RWPE2 (cell line): ENCODE measurements at regions not wholly inside any gene's neighbourhood (a gene's known extent, or its start where the extent isn't known, plus 50 kb on each side); places are given as distances from the start of the nearest gene placed in this dataset.

Source experiments
- ATAC-seq: fragments of 200-7000 bp; cut with Tn5 transposase; 3 replicates; pipeline ENCODE4 v1.9.1; 2021; ENCODE audit warnings: low read depth
- DNase-seq: peaks from one replicate; pipeline ENCODE4 v3.0.0-alpha.2; 2020; ENCODE audit warnings: low spot score
- H3K27ac ChIP-seq: fragments of 450-650 bp; 2 replicates; pipeline ENCODE4 v1.5.1; 2017; ENCODE audit warnings: mild to moderate bottlenecking; ENCODE audit not compliant: poor library complexity, severe bottlenecking
- H3K27me3 ChIP-seq: fragments of 250-450 bp; sonication (Bioruptor Pico); 2 replicates; pipeline ENCODE4 v1.5.1; 2021; ENCODE audit warnings: mild to moderate bottlenecking, moderate library complexity; ENCODE audit not compliant: insufficient read depth, poor library complexity, severe bottlenecking
- H3K36me3 ChIP-seq: fragments of 250-450 bp; sonication (Bioruptor Pico); 2 replicates; pipeline ENCODE4 v1.5.1; 2020; ENCODE audit warnings: low read depth, mild to moderate bottlenecking, moderate library complexity
- H3K4me1 ChIP-seq: fragments of 250-450 bp; sonication (Bioruptor Pico); 2 replicates; pipeline ENCODE4 v1.5.1; 2021; ENCODE audit warnings: mild to moderate bottlenecking, moderate library complexity; ENCODE audit not compliant: insufficient read depth, poor library complexity, severe bottlenecking
- H3K4me3 ChIP-seq: fragments of 250-450 bp; sonication (Bioruptor Pico); 2 replicates; pipeline ENCODE4 v1.5.1; 2021; ENCODE audit warnings: mild to moderate bottlenecking, moderate library complexity; ENCODE audit not compliant: severe bottlenecking
- H3K9me3 ChIP-seq: fragments of 250-450 bp; sonication (Bioruptor Pico); 2 replicates; pipeline ENCODE4 v1.5.1; 2021; ENCODE audit warnings: mild to moderate bottlenecking, moderate library complexity; ENCODE audit not compliant: severe bottlenecking
- TF ChIP-seq, protein P1 (sequence below): fragments of 450-650 bp; IDR thresholded peaks from one replicate; pipeline ENCODE4 v1.5.1; 2017; ENCODE audit warnings: mild to moderate bottlenecking, moderate library complexity; ENCODE audit not compliant: poor library complexity, severe bottlenecking

DNA sequence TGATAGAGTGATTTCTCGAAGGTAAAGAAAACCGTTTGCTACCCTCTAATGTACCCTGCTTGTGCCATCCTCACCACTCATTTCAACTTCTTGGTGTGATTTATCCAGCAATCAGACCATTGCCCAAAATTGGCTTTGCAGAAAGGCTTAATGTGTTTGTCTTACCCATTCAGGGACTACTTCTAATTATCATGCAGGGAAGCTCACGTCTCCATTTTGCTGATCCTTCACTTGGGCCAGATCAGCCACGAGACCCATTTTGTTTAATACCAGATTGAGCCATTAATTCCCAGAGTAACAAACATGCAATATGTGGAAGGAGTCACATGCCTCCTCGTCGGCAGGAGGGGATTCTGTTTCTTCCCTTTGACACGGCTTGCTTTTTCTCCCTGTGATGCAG, 51.1 kb upstream of the CRY1 start:
- H3K27ac ChIP-seq, result peak overlapping the region; percentile 84
- H3K27me3 ChIP-seq, result no peaks in the 10 kb centered on the region
- TF ChIP-seq, protein P1, sequence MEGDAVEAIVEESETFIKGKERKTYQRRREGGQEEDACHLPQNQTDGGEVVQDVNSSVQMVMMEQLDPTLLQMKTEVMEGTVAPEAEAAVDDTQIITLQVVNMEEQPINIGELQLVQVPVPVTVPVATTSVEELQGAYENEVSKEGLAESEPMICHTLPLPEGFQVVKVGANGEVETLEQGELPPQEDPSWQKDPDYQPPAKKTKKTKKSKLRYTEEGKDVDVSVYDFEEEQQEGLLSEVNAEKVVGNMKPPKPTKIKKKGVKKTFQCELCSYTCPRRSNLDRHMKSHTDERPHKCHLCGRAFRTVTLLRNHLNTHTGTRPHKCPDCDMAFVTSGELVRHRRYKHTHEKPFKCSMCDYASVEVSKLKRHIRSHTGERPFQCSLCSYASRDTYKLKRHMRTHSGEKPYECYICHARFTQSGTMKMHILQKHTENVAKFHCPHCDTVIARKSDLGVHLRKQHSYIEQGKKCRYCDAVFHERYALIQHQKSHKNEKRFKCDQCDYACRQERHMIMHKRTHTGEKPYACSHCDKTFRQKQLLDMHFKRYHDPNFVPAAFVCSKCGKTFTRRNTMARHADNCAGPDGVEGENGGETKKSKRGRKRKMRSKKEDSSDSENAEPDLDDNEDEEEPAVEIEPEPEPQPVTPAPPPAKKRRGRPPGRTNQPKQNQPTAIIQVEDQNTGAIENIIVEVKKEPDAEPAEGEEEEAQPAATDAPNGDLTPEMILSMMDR, result no peak
- peaks cover 18% of the 10 kb centered on the region for H3K4me1 ChIP-seq
- no peak for ATAC-seq
- no peak for DNase-seq
- H3K36me3 ChIP-seq, result no peaks in the 10 kb centered on the region
- no peak overlapping the region for H3K4me3 ChIP-seq
- H3K9me3 ChIP-seq, result no peaks in the 10 kb centered on the region

DNA sequence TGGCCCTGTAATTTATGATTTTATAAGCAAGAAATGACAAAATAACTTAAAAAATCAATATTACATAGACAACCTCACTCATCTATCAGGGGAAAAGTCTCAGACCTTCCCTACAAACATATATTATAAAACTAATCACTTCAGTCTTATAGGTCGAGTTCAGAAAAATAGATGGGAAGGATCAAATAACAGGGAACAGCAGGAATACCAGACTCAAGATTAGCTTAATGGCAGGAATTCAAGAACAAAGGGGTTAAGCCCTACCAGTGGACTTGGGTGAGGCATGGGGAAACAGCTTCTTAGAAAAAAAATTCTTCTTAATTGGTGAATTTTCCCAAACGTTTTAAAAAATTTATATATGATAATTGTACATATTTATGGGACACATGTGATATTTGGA, 51.6 kb upstream of the CRY1 start:
- TF ChIP-seq, protein P1, result no peak
- ATAC-seq, result peak; percentile 46; the same call in 2 of the 3 replicates
- no peaks in the 10 kb centered on the region for H3K9me3 ChIP-seq
- DNase-seq, result no peak
- peaks cover 18% of the 10 kb centered on the region for H3K4me1 ChIP-seq
- H3K27me3 ChIP-seq, result no peaks in the 10 kb centered on the region
- peak overlapping the region; percentile 84 for H3K27ac ChIP-seq
- H3K4me3 ChIP-seq, result no peak overlapping the region
- H3K36me3 ChIP-seq, result no peaks in the 10 kb centered on the region

DNA sequence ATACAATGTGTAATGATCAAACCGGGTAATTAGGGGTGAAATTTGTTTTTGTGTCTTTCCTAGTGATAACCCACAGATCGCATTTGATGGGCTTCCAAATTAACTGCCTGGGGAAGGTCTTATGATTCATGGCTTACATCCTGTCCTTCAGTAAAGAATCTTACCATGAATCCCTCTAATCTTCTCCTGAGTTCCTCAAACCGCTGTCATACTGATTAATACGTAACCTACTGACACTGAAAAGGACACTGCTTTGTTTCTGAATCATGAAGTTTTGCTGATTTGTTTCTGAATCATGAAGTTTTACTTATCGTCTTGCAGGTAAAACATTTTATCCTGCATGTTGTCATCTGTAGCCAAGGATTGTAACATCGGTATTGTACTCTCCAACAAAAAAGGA, 52.0 kb upstream of the CRY1 start:
- TF ChIP-seq, protein P1, result no peak
- no peaks in the 10 kb centered on the region for H3K36me3 ChIP-seq
- H3K27me3 ChIP-seq, result no peaks in the 10 kb centered on the region
- ATAC-seq (peak; percentile 99), DNase-seq (no peak)
- H3K9me3 ChIP-seq, result no peaks in the 10 kb centered on the region
- peaks cover 18% of the 10 kb centered on the region for H3K4me1 ChIP-seq
- H3K27ac ChIP-seq, result peak overlapping the region; percentile 84
- H3K4me3 ChIP-seq, result no peak overlapping the region

DNA sequence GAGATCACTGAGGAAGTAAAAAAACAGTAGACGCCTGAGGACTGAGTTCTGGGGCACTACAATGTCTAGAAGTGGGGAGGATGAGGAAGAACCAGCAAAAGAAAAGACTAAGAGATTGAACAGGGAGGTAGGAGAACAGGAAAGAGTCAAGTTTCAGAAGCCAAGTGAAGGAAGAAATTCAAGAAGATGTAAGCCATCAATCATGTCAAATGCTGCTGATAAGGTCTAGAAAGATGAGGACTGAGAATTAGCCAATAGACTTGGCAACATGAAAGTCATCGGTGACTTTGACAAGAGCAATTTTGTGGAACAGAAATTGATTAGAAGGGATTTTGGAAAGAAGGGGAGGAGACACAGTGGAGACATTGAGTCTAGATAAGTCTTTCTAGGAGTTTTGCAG, 54.8 kb upstream of the CRY1 start:
- ATAC-seq, result no peak
- H3K4me3 ChIP-seq, result no peak overlapping the region
- H3K27me3 ChIP-seq, result no peaks in the 10 kb centered on the region
- peaks cover 18% of the 10 kb centered on the region for H3K4me1 ChIP-seq
- no peak for DNase-seq
- H3K27ac ChIP-seq, result no peak overlapping the region
- TF ChIP-seq, protein P1, result no peak
- no peaks in the 10 kb centered on the region for H3K36me3 ChIP-seq
- H3K9me3 ChIP-seq, result no peaks in the 10 kb centered on the region

DNA sequence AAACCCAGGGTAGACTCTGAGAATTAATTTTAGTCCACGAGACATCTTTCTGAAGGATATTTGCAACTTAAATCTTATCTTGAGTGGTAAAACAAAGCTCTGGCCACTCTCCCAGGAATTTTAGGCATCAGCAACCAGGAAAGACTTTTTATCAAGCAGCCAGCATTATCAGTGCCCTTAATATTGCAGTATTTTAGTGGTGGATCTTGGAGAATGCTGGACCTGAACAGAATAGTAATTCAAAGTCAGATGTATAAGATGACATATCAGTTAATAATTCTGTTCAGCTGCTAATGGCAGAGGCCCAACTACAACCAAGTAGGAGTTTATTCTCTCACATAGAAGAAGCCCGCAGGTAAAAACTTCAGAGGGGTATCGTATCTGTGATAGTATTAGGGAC, 59.0 kb upstream of the CRY1 start:
- Histone ChIP-seq H3K9me3 (no peaks in the 10 kb centered on the region), H3K36me3 (no peaks in the 10 kb centered on the region), H3K4me3 (no peak overlapping the region), H3K4me1 (no peaks in the 10 kb centered on the region), H3K27ac (no peak overlapping the region), H3K27me3 (no peaks in the 10 kb centered on the region)
- TF ChIP-seq, protein P1, result no peak
- DNase-seq (no peak), ATAC-seq (no peak)
